Peyer's patch (tissue), 4 donors: ENCODE measurements at regions not wholly inside any gene's neighbourhood (a gene's known extent, or its start where the extent isn't known, plus 50 kb on each side); places are given as distances from the start of the nearest gene placed in this dataset.

Experiments used
- POLR2A ChIP-seq, 2 donors: fragments of 450-650 bp; IDR thresholded peaks; one replicate each; pipeline ENCODE4 v1.5.1; 2017; ENCODE audit warnings: antibody characterized with exemption in 2 of 2, mild to moderate bottlenecking in 2 of 2, moderate library complexity in 2 of 2
- TF ChIP-seq, protein P1 (sequence below), 6 experiments: fragments of 450-650 bp in 4 of 6; fragments of 200-600 bp in 2 of 6; sonication (generic) in 1 of 6; IDR thresholded peaks; one replicate each; pipeline ENCODE4 v1.5.1; 2017 to 2019; ENCODE audit warnings: antibody characterized with exemption in 6 of 6, mild to moderate bottlenecking in 3 of 6, moderate library complexity in 1 of 6

DNA sequence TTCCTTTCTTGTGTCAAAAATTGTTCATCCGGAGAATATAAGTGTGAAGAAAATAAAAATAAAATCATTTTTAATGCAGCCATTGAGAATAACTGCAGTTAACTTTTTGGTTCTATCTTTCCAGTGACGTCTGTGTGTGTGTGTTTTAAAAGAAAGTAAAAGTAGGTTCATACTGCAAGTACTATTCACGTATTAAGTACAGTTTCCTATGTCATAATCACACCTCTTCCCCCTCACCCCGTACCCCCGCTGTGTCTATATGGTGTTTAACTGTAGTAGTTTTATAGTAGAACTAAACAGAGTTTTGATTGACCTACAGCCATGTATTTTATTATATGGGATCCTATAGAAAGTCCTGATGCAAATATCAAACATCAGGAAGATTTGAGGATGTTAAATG lies 78.5 kb upstream of the CLCN4 start:
- TF ChIP-seq, protein P1, sequence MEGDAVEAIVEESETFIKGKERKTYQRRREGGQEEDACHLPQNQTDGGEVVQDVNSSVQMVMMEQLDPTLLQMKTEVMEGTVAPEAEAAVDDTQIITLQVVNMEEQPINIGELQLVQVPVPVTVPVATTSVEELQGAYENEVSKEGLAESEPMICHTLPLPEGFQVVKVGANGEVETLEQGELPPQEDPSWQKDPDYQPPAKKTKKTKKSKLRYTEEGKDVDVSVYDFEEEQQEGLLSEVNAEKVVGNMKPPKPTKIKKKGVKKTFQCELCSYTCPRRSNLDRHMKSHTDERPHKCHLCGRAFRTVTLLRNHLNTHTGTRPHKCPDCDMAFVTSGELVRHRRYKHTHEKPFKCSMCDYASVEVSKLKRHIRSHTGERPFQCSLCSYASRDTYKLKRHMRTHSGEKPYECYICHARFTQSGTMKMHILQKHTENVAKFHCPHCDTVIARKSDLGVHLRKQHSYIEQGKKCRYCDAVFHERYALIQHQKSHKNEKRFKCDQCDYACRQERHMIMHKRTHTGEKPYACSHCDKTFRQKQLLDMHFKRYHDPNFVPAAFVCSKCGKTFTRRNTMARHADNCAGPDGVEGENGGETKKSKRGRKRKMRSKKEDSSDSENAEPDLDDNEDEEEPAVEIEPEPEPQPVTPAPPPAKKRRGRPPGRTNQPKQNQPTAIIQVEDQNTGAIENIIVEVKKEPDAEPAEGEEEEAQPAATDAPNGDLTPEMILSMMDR (IDR thresholded peaks at IDR 0.05) = no peak
- no peak for TF ChIP-seq POLR2A (IDR thresholded peaks at IDR 0.05)
